ENCODE measurements at regions not wholly inside any gene's neighbourhood (a gene's known extent, or its start where the extent isn't known, plus 50 kb on each side); places are given as distances from the start of the nearest gene placed in this dataset.
"Not testable (repeated sequence)": the region's sequence is repeated elsewhere in the genome, so short reads cannot be mapped to it uniquely, and the experiment has no call there.

- DNase-seq (ENCODE audit: low spot score) (no peak), ATAC-seq (ENCODE audit: low read depth) (no peak)
- Histone ChIP-seq H3K27me3 (ENCODE audit: insufficient read depth, poor library complexity, severe bottlenecking) (no peaks in the 10 kb centered on the region), H3K36me3 (ENCODE audit: low read depth) (no peaks in the 10 kb centered on the region), H3K27ac (ENCODE audit: poor library complexity, severe bottlenecking) (no peak overlapping the region), H3K9me3 (ENCODE audit: severe bottlenecking) (no peaks in the 10 kb centered on the region), H3K4me1 (ENCODE audit: insufficient read depth, poor library complexity, severe bottlenecking) (no peaks in the 10 kb centered on the region), H3K4me3 (ENCODE audit: severe bottlenecking) (no peak overlapping the region)
- TF ChIP-seq, protein P1, sequence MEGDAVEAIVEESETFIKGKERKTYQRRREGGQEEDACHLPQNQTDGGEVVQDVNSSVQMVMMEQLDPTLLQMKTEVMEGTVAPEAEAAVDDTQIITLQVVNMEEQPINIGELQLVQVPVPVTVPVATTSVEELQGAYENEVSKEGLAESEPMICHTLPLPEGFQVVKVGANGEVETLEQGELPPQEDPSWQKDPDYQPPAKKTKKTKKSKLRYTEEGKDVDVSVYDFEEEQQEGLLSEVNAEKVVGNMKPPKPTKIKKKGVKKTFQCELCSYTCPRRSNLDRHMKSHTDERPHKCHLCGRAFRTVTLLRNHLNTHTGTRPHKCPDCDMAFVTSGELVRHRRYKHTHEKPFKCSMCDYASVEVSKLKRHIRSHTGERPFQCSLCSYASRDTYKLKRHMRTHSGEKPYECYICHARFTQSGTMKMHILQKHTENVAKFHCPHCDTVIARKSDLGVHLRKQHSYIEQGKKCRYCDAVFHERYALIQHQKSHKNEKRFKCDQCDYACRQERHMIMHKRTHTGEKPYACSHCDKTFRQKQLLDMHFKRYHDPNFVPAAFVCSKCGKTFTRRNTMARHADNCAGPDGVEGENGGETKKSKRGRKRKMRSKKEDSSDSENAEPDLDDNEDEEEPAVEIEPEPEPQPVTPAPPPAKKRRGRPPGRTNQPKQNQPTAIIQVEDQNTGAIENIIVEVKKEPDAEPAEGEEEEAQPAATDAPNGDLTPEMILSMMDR (IDR thresholded peaks at IDR 0.05; ENCODE audit: poor library complexity, severe bottlenecking) = no peak
Observed at GRCh38 chr1:101484689-101485338, 248.0 kb downstream of the S1PR1 start.

DNA sequence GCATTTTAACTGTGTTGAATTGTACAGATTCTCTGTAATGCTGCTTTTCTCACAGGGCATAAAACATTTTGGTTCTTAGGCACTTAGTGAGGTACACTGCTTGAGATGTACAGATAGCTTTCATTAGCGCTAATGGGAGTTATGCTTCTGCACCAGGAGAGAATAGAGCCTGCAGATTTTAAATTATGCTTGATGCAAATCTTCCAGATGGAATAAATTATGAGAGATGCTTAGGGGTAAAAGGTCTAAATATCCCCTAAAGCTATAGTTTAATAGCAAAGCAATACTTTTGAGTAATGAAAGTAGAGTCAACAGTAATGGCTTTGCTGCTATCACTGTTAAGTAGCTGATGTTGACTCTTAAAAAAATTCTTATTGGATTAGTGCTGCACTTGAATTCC lies 248.9 kb downstream of the S1PR1 start:
- Histone ChIP-seq H3K4me3 (ENCODE audit: severe bottlenecking) (no peak overlapping the region), H3K4me1 (ENCODE audit: insufficient read depth, poor library complexity, severe bottlenecking) (no peaks in the 10 kb centered on the region), H3K27ac (ENCODE audit: poor library complexity, severe bottlenecking) (no peak overlapping the region), H3K27me3 (ENCODE audit: insufficient read depth, poor library complexity, severe bottlenecking) (no peaks in the 10 kb centered on the region), H3K9me3 (ENCODE audit: severe bottlenecking) (no peaks in the 10 kb centered on the region), H3K36me3 (ENCODE audit: low read depth) (no peaks in the 10 kb centered on the region)
- DNase-seq (ENCODE audit: low spot score) = no peak
- TF ChIP-seq, protein P1 (IDR thresholded peaks at IDR 0.05; ENCODE audit: poor library complexity, severe bottlenecking) = no peak
- ATAC-seq (ENCODE audit: low read depth) = no peak

GRCh38 chr1:101492144-101492543 lies 255.3 kb downstream of the S1PR1 start:
- H3K27ac ChIP-seq (ENCODE audit: poor library complexity, severe bottlenecking); H3K27me3 ChIP-seq (ENCODE audit: insufficient read depth, poor library complexity, severe bottlenecking); DNase-seq (ENCODE audit: low spot score); H3K4me1 ChIP-seq (ENCODE audit: insufficient read depth, poor library complexity, severe bottlenecking); H3K4me3 ChIP-seq (ENCODE audit: severe bottlenecking); ATAC-seq (ENCODE audit: low read depth); H3K9me3 ChIP-seq (ENCODE audit: severe bottlenecking); H3K36me3 ChIP-seq (ENCODE audit: low read depth): not testable (repeated sequence)

DNA sequence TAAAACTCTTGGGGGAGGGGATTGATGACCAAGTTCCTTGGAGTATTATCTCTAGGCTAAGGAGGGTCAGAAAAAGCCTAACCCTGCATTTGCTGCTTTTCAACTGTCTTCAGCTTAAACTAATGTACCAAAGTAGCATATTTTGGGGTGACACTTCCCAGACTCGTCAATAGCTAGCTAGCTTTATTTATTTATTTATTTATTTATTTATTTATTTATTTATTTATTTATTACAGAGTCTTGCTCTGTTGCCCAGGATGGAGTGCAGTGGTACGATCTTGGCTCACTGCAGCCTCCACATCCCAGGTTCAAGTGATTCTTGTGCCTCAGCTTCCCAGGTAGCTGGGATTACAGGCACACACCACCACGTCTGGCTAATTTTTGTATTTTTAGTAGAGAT lies 257.1 kb downstream of the S1PR1 start:
- H3K4me3 ChIP-seq (ENCODE audit: severe bottlenecking); H3K36me3 ChIP-seq (ENCODE audit: low read depth); H3K4me1 ChIP-seq (ENCODE audit: insufficient read depth, poor library complexity, severe bottlenecking); H3K27me3 ChIP-seq (ENCODE audit: insufficient read depth, poor library complexity, severe bottlenecking); DNase-seq (ENCODE audit: low spot score); H3K27ac ChIP-seq (ENCODE audit: poor library complexity, severe bottlenecking); H3K9me3 ChIP-seq (ENCODE audit: severe bottlenecking); ATAC-seq (ENCODE audit: low read depth): not testable (repeated sequence)

- TF ChIP-seq, protein P1 (IDR thresholded peaks at IDR 0.05; ENCODE audit: poor library complexity, severe bottlenecking) = no peak
- no peaks in the 10 kb centered on the region for H3K27me3 ChIP-seq (ENCODE audit: insufficient read depth, poor library complexity, severe bottlenecking)
- no peaks in the 10 kb centered on the region for H3K4me1 ChIP-seq (ENCODE audit: insufficient read depth, poor library complexity, severe bottlenecking)
- H3K36me3 ChIP-seq (ENCODE audit: low read depth) = no peaks in the 10 kb centered on the region
- no peak overlapping the region for H3K4me3 ChIP-seq (ENCODE audit: severe bottlenecking)
- H3K27ac ChIP-seq (ENCODE audit: poor library complexity, severe bottlenecking) = no peak overlapping the region
- no peaks in the 10 kb centered on the region for H3K9me3 ChIP-seq (ENCODE audit: severe bottlenecking)
- DNase-seq (ENCODE audit: low spot score) (no peak), ATAC-seq (ENCODE audit: low read depth) (peak; percentile 58; the same call in 2 of the 3 replicates)
Observed at GRCh38 chr1:101496109-101496508, 259.3 kb downstream of the S1PR1 start.

- no peaks in the 10 kb centered on the region for H3K27me3 ChIP-seq (ENCODE audit: insufficient read depth, poor library complexity, severe bottlenecking)
- no peaks in the 10 kb centered on the region for H3K4me1 ChIP-seq (ENCODE audit: insufficient read depth, poor library complexity, severe bottlenecking)
- no peaks in the 10 kb centered on the region for H3K9me3 ChIP-seq (ENCODE audit: severe bottlenecking)
- no peak overlapping the region for H3K27ac ChIP-seq (ENCODE audit: poor library complexity, severe bottlenecking)
- DNase-seq (ENCODE audit: low spot score) (no peak), ATAC-seq (ENCODE audit: low read depth) (no peak)
- no peak overlapping the region for H3K4me3 ChIP-seq (ENCODE audit: severe bottlenecking)
- H3K36me3 ChIP-seq (ENCODE audit: low read depth) = no peaks in the 10 kb centered on the region
- TF ChIP-seq, protein P1 (IDR thresholded peaks at IDR 0.05; ENCODE audit: poor library complexity, severe bottlenecking) = no peak
Observed at GRCh38 chr1:101497881-101498559, 261.2 kb downstream of the S1PR1 start.

GRCh38 chr1:101504106-101504505 lies 267.3 kb downstream of the S1PR1 start:
- not testable (repeated sequence) for DNase-seq (ENCODE audit: low spot score); H3K9me3 ChIP-seq (ENCODE audit: severe bottlenecking); ATAC-seq (ENCODE audit: low read depth); H3K36me3 ChIP-seq (ENCODE audit: low read depth); H3K4me1 ChIP-seq (ENCODE audit: insufficient read depth, poor library complexity, severe bottlenecking); H3K4me3 ChIP-seq (ENCODE audit: severe bottlenecking); H3K27me3 ChIP-seq (ENCODE audit: insufficient read depth, poor library complexity, severe bottlenecking); H3K27ac ChIP-seq (ENCODE audit: poor library complexity, severe bottlenecking)

DNA sequence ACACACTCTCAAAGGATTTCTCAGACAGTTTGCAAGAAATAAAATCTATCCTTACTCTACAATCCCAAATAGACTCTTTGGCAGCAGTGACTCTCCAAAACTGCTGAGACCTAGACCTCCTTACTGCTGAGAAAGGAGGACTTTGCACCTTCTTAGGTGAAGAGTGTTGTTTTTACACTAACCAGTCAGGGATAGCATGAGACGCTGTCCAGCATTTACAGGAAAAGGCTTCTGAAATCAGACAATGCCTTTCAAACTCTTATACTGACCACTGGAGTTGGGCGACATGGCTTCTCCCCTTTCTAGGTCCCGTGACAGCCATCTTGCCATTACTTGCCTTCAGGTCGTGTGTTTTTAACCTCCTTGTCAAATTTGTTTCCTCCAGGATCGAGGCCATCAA lies 268.4 kb downstream of the S1PR1 start:
- DNase-seq (ENCODE audit: low spot score); H3K4me1 ChIP-seq (ENCODE audit: insufficient read depth, poor library complexity, severe bottlenecking); H3K4me3 ChIP-seq (ENCODE audit: severe bottlenecking); H3K27ac ChIP-seq (ENCODE audit: poor library complexity, severe bottlenecking); ATAC-seq (ENCODE audit: low read depth); H3K27me3 ChIP-seq (ENCODE audit: insufficient read depth, poor library complexity, severe bottlenecking); H3K9me3 ChIP-seq (ENCODE audit: severe bottlenecking); H3K36me3 ChIP-seq (ENCODE audit: low read depth): not testable (repeated sequence)
